ENCODE measurements at regions not wholly inside any gene's neighbourhood (a gene's known extent, or its start where the extent isn't known, plus 50 kb on each side); places are given as distances from the start of the nearest gene placed in this dataset.

- H3K4me2 ChIP-seq: no peak overlapping the region
- H3K27ac ChIP-seq: no peak overlapping the region
- no peaks in the 10 kb centered on the region for H3K9me3 ChIP-seq
- TF ChIP-seq RARB (CRISPR knock-in tag; IDR thresholded peaks at IDR 0.05): no peak
- TF ChIP-seq BHLHE40 (IDR thresholded peaks at IDR 0.05; ENCODE audit: low read depth, low read length): no peak
- H3K4me3 ChIP-seq: no peak overlapping the region
- no peak for DNase-seq (ENCODE audit: low read depth in 1 of 2, low spot score in 1 of 2)
- POLR2A ChIA-PET: no interaction called here
- CTCF ChIA-PET: no interaction called here
- FAIRE-seq: no peak
- no peaks in the 10 kb centered on the region for H3K4me1 ChIP-seq
- ATAC-seq: no peak
These were observed 197.3 kb downstream of the MRPL39 start for GRCh38 chr21:25409978-25410377.

- no peak overlapping the region for H3K4me3 ChIP-seq
- no peaks in the 10 kb centered on the region for H3K4me1 ChIP-seq
- ChIA-PET POLR2A (no interaction called here), CTCF (no interaction called here)
- FAIRE-seq: no peak
- H3K4me2 ChIP-seq: no peak overlapping the region
- no peaks in the 10 kb centered on the region for H3K9me3 ChIP-seq
- no peak overlapping the region for H3K27ac ChIP-seq
- no peak for TF ChIP-seq RFX5 (IDR thresholded peaks at IDR 0.05)
- no peak for TF ChIP-seq HMGXB4 (CRISPR knock-in tag; IDR thresholded peaks at IDR 0.05; ENCODE audit: borderline replicate concordance)
- TF ChIP-seq MAFK (IDR thresholded peaks at IDR 0.05; ENCODE audit: partially characterized antibody): no peak
- no peak for TF ChIP-seq GATA3 (IDR thresholded peaks at IDR 0.05; ENCODE audit: borderline replicate concordance)
- TF ChIP-seq EHF (CRISPR knock-in tag; IDR thresholded peaks at IDR 0.05): no peak
- TF ChIP-seq POLR2A (IDR thresholded peaks at IDR 0.05; ENCODE audit: low read length): no peak
- no peak for TF ChIP-seq KDM5A (IDR thresholded peaks at IDR 0.05)
- TF ChIP-seq CBX2 (IDR thresholded peaks at IDR 0.05; ENCODE audit: borderline replicate concordance, low read depth): no peak
- TF ChIP-seq ATOH8 (CRISPR knock-in tag; IDR thresholded peaks at IDR 0.05; ENCODE audit: low read depth): no peak
- TF ChIP-seq ZC3H11A (IDR thresholded peaks at IDR 0.05): no peak
- no peak for TF ChIP-seq CHD4 (IDR thresholded peaks at IDR 0.05; ENCODE audit: borderline replicate concordance)
- no peak for TF ChIP-seq JUN (IDR thresholded peaks at IDR 0.05)
- no peak for TF ChIP-seq EHMT2 (IDR thresholded peaks at IDR 0.05; ENCODE audit: low read depth)
- TF ChIP-seq NR3C1 (IDR thresholded peaks at IDR 0.05): no peak
- no peak for TF ChIP-seq MAX (IDR thresholded peaks at IDR 0.05)
- no peak for TF ChIP-seq FOXS1 (CRISPR knock-in tag; IDR thresholded peaks at IDR 0.05)
- TF ChIP-seq RARB (CRISPR knock-in tag; IDR thresholded peaks at IDR 0.05): no peak
- 0% methylated on average over 5 of the region's 5 CpGs for WGBS (ENCODE audit: missing lambda C conversion rate)
- no peak for DNase-seq (ENCODE audit: low read depth in 1 of 2, low spot score in 1 of 2)
- no peak for ATAC-seq
These were observed 198.6 kb downstream of the MRPL39 start for GRCh38 chr21:25408666-25409065.

- Histone ChIP-seq H3K4me3 (no peak overlapping the region), H3K9me3 (no peaks in the 10 kb centered on the region), H3K4me2 (no peak overlapping the region), H3K27ac (no peak overlapping the region), H3K4me1 (no peaks in the 10 kb centered on the region)
- FAIRE-seq (no peak), ATAC-seq (no peak), DNase-seq (ENCODE audit: low read depth in 1 of 2, low spot score in 1 of 2) (no peak)
- CTCF ChIA-PET: no interaction called here
- POLR2A ChIA-PET: no interaction called here
- TF ChIP-seq CBX8 (IDR thresholded peaks at IDR 0.05) (no peak), KDM1A (IDR thresholded peaks at IDR 0.05; ENCODE audit: low read depth) (no peak), USF2 (IDR thresholded peaks at IDR 0.05) (no peak)
- 20% methylated on average over 1 of the region's 4 CpGs for WGBS (ENCODE audit: missing lambda C conversion rate)
These were observed 200.2 kb downstream of the MRPL39 start for GRCh38 chr21:25406887-25407579.

Data from A549 (cell line).